Mesothelial cell of epicardium (in vitro differentiated cells): ENCODE measurements at regions not wholly inside any gene's neighbourhood (a gene's known extent, or its start where the extent isn't known, plus 50 kb on each side); places are given as distances from the start of the nearest gene placed in this dataset.

Experiments used
- DNase-seq, 2 experiments: peaks; one replicate each; pipeline ENCODE4 v3.0.0; 2021; ENCODE audit warnings: low spot score in 2 of 2; ENCODE audit not compliant: unreplicated experiment in 2 of 2
- H3K27ac Mint-ChIP-seq: 2 replicates; pipeline ENCODE4 v1.8.0; 2021; ENCODE audit warnings: mixed read lengths
- H3K27me3 Mint-ChIP-seq: 2 replicates; pipeline ENCODE4 v1.8.0; 2021; ENCODE audit warnings: low read depth, mixed read lengths
- H3K36me3 Mint-ChIP-seq: 2 replicates; pipeline ENCODE4 v1.8.0; 2021; ENCODE audit warnings: mixed read lengths
- H3K4me1 Mint-ChIP-seq: 2 replicates; pipeline ENCODE4 v1.8.0; 2021; ENCODE audit warnings: mixed read lengths
- H3K4me3 Mint-ChIP-seq: 2 replicates; pipeline ENCODE4 v1.8.0; 2021; ENCODE audit warnings: mild to moderate bottlenecking, moderate library complexity, mixed read lengths
- H3K9me3 Mint-ChIP-seq: 2 replicates; pipeline ENCODE4 v1.8.0; 2021; ENCODE audit warnings: mixed read lengths
- CTCF ChIP-seq: fragments of 200-600 bp; sonication (generic); IDR thresholded peaks from one replicate; pipeline ENCODE4 v1.5.0; 2021; ENCODE audit warnings: antibody characterized with exemption; ENCODE audit not compliant: unreplicated experiment

- H3K4me3 Mint-ChIP-seq = no peak overlapping the region
- DNase-seq = no peak
These were observed 95.0 kb downstream of the TMEM17 start for GRCh38 chr2:62410926-62411456.

GRCh38 chr2:62410015-62410453, 96.0 kb downstream of the TMEM17 start:
- H3K9me3 Mint-ChIP-seq = no peaks in the 10 kb centered on the region
- no peak for TF ChIP-seq CTCF
- H3K4me1 Mint-ChIP-seq = peaks cover 45% of the 10 kb centered on the region
- H3K27ac Mint-ChIP-seq = peak overlapping the region; percentile 51
- H3K4me3 Mint-ChIP-seq = no peak overlapping the region
- no peaks in the 10 kb centered on the region for H3K36me3 Mint-ChIP-seq
- no peaks in the 10 kb centered on the region for H3K27me3 Mint-ChIP-seq
- no peak for DNase-seq

More at GRCh38 chr2:62410926-62411456, 95.0 kb downstream of the TMEM17 start:
- peak overlapping the region; percentile 98 for H3K27ac Mint-ChIP-seq
- peaks cover 42% of the 10 kb centered on the region for H3K4me1 Mint-ChIP-seq
- no peaks in the 10 kb centered on the region for H3K9me3 Mint-ChIP-seq
- no peaks in the 10 kb centered on the region for H3K36me3 Mint-ChIP-seq
- no peak for TF ChIP-seq CTCF
- no peaks in the 10 kb centered on the region for H3K27me3 Mint-ChIP-seq

GRCh38 chr2:62409442-62409841, 96.6 kb downstream of the TMEM17 start:
- Mint-ChIP-seq H3K4me1 (peaks cover 45% of the 10 kb centered on the region), H3K36me3 (no peaks in the 10 kb centered on the region), H3K27me3 (no peaks in the 10 kb centered on the region), H3K27ac (peak overlapping the region; percentile 43), H3K4me3 (no peak overlapping the region), H3K9me3 (no peaks in the 10 kb centered on the region)
- DNase-seq = no peak
- TF ChIP-seq CTCF = no peak

GRCh38 chr2:62408241-62408677, 97.7 kb downstream of the TMEM17 start:
- no peaks in the 10 kb centered on the region for H3K27me3 Mint-ChIP-seq
- H3K9me3 Mint-ChIP-seq = no peaks in the 10 kb centered on the region
- H3K27ac Mint-ChIP-seq = no peak overlapping the region
- peaks cover 45% of the 10 kb centered on the region for H3K4me1 Mint-ChIP-seq
- no peak overlapping the region for H3K4me3 Mint-ChIP-seq
- no peaks in the 10 kb centered on the region for H3K36me3 Mint-ChIP-seq
- DNase-seq = no peak
- no peak for TF ChIP-seq CTCF

- Mint-ChIP-seq H3K4me1 (peaks cover 45% of the 10 kb centered on the region), H3K27me3 (no peaks in the 10 kb centered on the region), H3K36me3 (no peaks in the 10 kb centered on the region), H3K27ac (no peak overlapping the region), H3K4me3 (no peak overlapping the region), H3K9me3 (no peaks in the 10 kb centered on the region)
- TF ChIP-seq CTCF = no peak
- no peak for DNase-seq
These were observed 98.2 kb downstream of the TMEM17 start for GRCh38 chr2:62407838-62408237.

- no peak for DNase-seq
- Mint-ChIP-seq H3K36me3 (no peaks in the 10 kb centered on the region), H3K27ac (no peak overlapping the region), H3K9me3 (no peaks in the 10 kb centered on the region), H3K4me1 (peaks cover 44% of the 10 kb centered on the region), H3K27me3 (no peaks in the 10 kb centered on the region), H3K4me3 (no peak overlapping the region)
- no peak for TF ChIP-seq CTCF
These were observed 98.6 kb downstream of the TMEM17 start for GRCh38 chr2:62407401-62407800.
